ENCODE measurements at regions not wholly inside any gene's neighbourhood (a gene's known extent, or its start where the extent isn't known, plus 50 kb on each side); places are given as distances from the start of the nearest gene placed in this dataset.
"Not testable (repeated sequence)": the region's sequence is repeated elsewhere in the genome, so short reads cannot be mapped to it uniquely, and the experiment has no call there.

GRCh38 chr1:207196135-207196534 is 92.1 kb downstream of the C4BPA start:
- not testable (repeated sequence) for DNase-seq (ENCODE audit: low read depth)

GRCh38 chr1:207201534-207201933 is 97.5 kb downstream of the C4BPA start:
- DNase-seq (ENCODE audit: low read depth), result not testable (repeated sequence)

GRCh38 chr1:207202480-207202879 is 98.4 kb downstream of the C4BPA start:
- DNase-seq (ENCODE audit: low read depth), result no peak

GRCh38 chr1:207203541-207203940 is 99.5 kb downstream of the C4BPA start:
- DNase-seq (ENCODE audit: low read depth), result no peak

DNA sequence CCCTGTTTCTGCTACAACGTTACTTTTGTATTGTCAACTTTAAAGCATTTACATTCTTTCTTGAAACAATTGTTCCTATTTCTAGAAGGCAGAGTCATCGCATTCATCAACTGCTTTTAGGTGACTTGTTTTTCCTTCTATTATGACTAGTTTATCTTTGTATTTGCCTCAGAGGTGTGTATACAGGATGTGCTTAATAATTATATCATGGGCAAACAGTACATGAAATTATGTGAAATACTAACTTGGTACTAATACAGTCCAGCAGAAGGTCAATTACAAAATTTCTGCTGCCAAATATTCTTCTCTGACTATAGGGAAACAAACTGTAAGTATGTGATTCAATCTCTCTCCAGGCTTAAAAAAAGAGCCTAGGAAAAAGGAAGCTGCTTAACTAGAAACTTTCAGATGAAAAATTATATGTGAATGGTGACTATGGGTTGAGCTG is 101.6 kb downstream of the C4BPA start:
- DNase-seq (ENCODE audit: low read depth), result no peak

DNA sequence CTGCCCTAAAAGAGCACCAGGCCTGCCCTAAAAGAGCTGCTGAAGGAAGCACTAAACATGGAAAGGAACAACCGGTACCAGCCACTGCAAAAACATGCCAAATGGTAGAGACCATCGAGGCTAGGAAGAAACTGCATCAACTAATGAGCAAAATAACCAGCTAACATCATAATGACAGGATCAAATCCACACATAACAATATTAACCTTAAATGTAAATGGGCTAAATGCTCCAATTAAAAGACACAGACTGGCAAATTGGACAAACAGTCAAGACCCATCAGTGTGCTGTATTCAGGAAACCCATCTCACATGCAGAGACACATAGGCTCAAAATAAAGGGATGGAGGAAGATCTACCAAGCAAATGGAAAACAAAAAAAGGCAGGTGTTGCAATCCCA is 104.7 kb downstream of the C4BPA start:
- DNase-seq (ENCODE audit: low read depth), result not testable (repeated sequence)

GRCh38 chr1:207214453-207214852 is 107.0 kb upstream of the CD55 start:
- DNase-seq (ENCODE audit: low read depth), result no peak

DNA sequence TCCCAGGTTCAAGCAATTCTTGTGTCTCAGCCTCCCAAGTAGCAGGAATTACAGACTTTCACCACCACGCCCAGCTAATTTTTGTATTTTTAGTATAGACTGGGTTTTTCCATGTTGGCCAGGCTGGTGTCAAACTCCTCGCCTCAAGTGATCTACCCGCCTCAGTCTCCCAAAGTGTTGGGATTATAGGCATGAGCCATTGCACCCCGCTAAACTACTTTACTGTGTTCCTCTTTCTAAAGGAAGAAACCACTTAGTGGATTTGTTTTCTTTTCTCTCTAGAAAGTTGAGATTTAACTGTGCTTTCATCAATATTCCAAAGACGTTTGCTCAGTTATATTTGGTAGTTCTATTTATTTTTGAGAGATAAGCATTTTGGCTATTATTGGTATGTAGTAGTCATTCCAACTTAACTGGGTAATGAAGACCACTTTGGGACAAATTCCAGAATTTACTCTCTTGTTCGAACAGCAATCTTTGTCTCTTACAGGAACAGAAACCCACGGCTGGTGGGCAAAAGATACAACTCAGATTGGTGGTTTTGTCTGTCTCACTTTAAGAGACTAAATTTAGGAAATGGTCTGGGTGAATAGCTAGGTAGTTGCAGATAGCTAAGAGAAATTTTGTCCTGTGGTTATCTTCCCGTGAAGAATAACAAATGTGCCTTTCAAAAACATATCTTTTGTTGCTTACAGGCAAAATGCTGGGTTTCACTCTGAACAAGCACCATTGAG is 103.5 kb upstream of the CD55 start:
- no peak for DNase-seq (ENCODE audit: low read depth)

GRCh38 chr1:207218512-207219362 is 102.7 kb upstream of the CD55 start:
- peak; percentile 23 for DNase-seq (ENCODE audit: low read depth)

DNA sequence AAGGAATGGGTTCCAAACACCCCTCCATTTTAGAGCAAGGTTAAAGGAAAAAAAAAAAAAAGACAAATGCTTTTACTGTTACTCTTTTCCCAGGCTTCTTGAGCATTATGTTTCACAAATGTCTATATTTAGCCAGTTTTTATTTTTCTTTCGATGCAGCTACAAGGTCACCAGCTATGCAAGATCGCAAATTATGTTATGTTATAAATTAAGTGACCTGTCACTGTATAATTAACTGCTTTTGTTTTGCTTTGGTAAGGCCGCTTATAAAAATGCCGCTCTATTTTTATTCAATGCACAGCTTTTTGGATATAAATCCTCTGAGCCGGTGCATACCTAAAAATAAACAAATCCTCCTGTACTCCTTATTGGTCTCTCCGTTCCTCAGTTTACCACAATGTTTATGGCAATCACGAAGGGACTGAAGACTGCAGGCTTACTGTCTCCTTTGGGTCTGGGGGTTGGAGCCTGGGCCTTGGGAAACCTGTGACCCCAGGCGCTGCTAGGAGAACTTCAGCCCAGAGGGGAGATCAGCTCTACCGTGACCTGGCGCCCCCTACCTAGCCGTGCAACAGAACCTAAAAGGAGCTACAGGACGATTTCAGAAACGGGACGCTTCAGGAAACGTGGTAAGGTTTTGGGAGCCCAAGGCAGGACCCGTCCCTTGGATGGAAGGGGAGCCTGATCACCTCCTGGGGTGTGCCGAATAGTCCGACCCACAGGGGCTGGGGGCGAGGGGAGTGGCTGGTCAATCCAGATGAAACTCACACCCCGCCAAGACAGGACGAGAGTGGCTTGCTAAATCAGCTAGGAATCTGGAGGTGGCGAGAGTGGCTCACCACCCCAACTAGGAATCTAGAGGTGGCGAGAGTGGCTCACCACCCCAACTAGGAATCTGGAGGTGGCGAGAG is 101.2 kb upstream of the CD55 start:
- no peak for DNase-seq (ENCODE audit: low read depth)

DNA sequence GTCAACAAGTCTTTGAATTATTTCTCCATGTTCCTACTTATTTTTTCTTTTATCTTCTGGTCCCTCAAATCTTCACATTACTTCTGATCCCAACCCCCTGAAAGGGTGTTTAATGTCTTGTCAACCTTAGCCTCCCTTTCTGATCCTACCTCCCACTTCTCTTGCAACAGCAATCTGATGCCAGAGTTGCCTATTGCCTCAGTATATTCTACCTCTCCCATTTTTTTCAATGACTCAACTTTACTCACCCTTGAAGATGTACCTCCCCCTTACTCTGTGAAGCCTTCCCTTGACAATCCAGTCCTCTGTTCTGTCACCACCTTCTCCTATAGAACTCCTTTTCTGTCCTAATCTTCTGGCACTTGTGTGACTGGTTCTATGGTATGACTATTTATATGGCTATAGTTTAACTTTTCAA is 99.5 kb upstream of the CD55 start:
- peak; percentile 47 for DNase-seq (ENCODE audit: low read depth)

DNA sequence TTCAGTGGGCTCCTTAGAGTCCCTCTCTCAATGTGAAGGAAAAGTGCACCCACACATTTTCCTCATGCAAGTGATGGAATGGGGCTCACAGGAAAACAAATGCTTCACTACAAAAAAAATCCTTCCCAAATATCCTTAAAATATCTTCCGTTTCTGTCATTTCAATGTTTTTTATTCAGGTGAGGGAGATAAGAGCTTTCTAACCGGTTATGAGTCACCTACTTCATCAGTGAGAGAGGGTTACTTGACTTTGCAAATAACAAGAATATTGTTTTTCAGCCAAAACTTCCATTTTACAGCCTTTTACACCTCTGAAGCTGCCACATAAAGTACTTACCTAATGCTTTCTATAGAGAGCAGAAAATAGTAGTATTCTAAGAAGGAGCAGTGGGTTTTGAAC is 98.3 kb upstream of the CD55 start:
- DNase-seq (ENCODE audit: low read depth), result no peak

- no peak for DNase-seq (ENCODE audit: low read depth)
Measured at GRCh38 chr1:207224666-207225065, 96.8 kb upstream of the CD55 start.

DNA sequence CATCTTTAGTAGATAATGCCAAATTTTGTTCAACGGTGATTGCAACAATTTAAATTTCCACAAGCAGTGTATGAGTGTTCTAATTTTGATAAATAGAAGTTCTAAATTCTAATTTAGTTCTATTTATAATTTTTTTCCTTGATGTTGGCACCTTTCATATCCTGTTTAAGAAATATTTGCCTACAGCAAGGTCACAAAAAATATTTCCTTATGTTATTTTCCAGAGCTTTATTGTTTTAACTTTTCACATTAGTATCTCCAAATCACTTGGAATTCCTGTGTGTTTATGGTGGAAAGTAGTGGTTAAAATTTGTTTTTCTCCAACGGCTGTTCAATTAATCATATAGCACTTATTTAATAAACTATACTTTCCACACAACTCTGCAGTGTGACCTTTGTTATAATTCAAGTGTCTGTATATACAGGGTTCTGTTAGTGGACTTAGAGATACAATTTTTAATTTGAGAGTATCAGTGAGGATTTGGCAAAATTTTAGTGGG is 94.3 kb upstream of the CD55 start:
- DNase-seq (ENCODE audit: low read depth), result no peak

- no peak for DNase-seq (ENCODE audit: low read depth)
Measured at GRCh38 chr1:207228987-207229386, 92.5 kb upstream of the CD55 start.

- DNase-seq (ENCODE audit: low read depth), result no peak
Measured at GRCh38 chr1:207230441-207230840, 91.0 kb upstream of the CD55 start.

DNA sequence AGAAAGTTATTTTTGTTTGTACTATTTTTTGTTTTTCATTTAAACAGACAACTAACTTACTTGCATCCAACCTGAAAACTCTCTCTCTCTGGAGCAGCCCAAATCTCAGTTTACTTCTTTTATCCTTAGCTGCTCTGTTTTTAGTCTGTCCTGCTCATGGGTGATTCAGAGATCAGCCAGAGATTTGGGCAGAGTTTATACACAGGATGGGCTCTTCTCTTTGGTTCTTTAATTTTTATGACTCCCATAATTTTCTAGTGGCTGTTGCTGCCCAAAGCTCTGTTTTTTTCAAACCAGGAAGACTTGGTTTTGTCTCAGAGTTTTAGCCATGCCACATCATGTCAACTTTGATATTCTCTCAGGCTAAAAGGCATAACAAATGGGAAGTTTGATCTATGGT is 86.8 kb upstream of the CD55 start:
- no peak for DNase-seq (ENCODE audit: low read depth)

DNA sequence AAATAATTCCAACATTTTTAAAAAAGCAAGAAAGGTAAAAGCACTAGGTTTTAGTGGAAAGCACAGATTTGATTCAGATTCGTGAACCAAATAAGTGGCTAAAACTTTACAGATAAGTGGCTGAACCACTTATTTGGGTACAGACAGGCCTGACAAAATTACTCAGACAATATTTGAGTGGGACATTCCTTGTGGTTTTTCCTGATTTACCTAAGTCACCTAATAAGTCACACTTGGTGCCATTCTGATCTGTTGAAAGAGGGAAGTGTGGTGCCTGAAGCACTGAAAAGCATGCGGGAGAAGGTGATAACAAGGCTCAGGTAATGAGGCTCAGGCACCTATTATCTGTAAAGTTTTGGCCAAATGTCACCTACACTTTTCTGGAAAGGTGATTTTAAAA is 81.6 kb upstream of the CD55 start:
- DNase-seq (ENCODE audit: low read depth), result no peak

DNA sequence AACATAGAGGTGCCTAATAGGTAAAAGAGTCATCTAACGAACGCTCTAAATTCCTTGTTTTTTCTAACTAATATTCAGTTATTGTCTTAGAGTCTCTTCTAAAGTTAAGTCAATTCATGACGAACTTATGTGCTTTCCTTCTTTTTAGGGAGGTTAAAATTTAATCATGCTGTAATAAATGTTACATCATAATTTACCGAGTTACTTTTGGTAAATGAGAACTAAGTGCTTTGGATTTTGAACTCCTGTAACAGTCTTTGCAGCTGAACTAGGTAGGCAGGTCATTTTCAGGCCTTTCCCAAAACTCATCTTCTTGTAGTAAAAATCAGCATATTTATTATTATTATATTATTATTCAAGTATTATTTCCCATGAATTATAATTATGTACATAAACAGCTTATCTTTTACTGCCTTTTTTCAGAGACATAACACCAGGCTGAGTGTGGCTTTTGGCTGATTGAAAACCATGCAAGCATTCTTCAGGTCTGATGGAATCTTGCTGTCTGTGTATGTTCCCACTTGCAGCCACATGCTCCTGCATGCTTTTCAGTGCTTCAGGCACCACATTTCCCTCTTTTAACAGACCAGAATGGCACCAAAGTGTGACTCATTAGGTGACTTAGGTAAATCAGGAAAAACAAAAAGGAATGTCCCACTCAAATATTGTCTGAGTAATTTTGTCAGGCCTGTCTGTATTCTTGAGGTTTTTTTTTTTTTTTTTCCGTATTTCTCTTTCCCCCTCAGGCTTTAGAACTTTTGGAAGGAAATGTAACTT is 81.0 kb upstream of the CD55 start:
- peak; percentile 93 for DNase-seq (ENCODE audit: low read depth)

GRCh38 chr1:207241164-207241934 is 80.1 kb upstream of the CD55 start:
- DNase-seq (ENCODE audit: low read depth), result no peak
